GM19328 (cell line): ENCODE measurements at regions not wholly inside any gene's neighbourhood (a gene's known extent, or its start where the extent isn't known, plus 50 kb on each side); places are given as distances from the start of the nearest gene placed in this dataset.
"Not testable (repeated sequence)": the region's sequence is repeated elsewhere in the genome, so short reads cannot be mapped to it uniquely, and the experiment has no call there.

Source experiments
- ATAC-seq: cut with Tn5 transposase; IDR thresholded peaks from one replicate; pipeline ENCODE4 v1.9.1; 2021; ENCODE audit warnings: mild to moderate bottlenecking, moderate library complexity; ENCODE audit not compliant: unreplicated experiment

- not testable (repeated sequence) for ATAC-seq
Observed at GRCh38 chr7:112592565-112593263, 111.9 kb downstream of the LSMEM1 start.

- ATAC-seq = no peak
Observed at GRCh38 chr7:112594397-112594796, 113.6 kb downstream of the LSMEM1 start.

- no peak for ATAC-seq
Observed at GRCh38 chr7:112596260-112596659, 115.5 kb downstream of the LSMEM1 start.

GRCh38 chr7:112596981-112597380 is 116.2 kb downstream of the LSMEM1 start:
- ATAC-seq = no peak

GRCh38 chr7:112603673-112604072 is 122.9 kb downstream of the LSMEM1 start:
- no peak for ATAC-seq

GRCh38 chr7:112610636-112611035 is 129.8 kb downstream of the LSMEM1 start:
- no peak for ATAC-seq

- ATAC-seq = no peak
Observed at GRCh38 chr7:112615701-112616100, 134.9 kb downstream of the LSMEM1 start.

- ATAC-seq = no peak
Observed at GRCh38 chr7:112616295-112616694, 135.5 kb downstream of the LSMEM1 start.

GRCh38 chr7:112619343-112619742 is 138.6 kb downstream of the LSMEM1 start:
- no peak for ATAC-seq

- no peak for ATAC-seq
Observed at GRCh38 chr7:112622159-112622715, 141.4 kb downstream of the LSMEM1 start.

GRCh38 chr7:112624416-112624815 is 143.6 kb downstream of the LSMEM1 start:
- no peak for ATAC-seq

GRCh38 chr7:112630565-112630964 is 149.8 kb downstream of the LSMEM1 start:
- no peak for ATAC-seq

- ATAC-seq = no peak
Observed at GRCh38 chr7:112634107-112634506, 153.3 kb downstream of the LSMEM1 start.

- no peak for ATAC-seq
Observed at GRCh38 chr7:112635742-112636141, 154.5 kb downstream of the TMEM168 start.

GRCh38 chr7:112638675-112639400 is 151.4 kb downstream of the TMEM168 start:
- no peak for ATAC-seq

- no peak for ATAC-seq
Observed at GRCh38 chr7:112640685-112641084, 149.5 kb downstream of the TMEM168 start.

GRCh38 chr7:112646783-112647182 is 143.4 kb downstream of the TMEM168 start:
- no peak for ATAC-seq

- no peak for ATAC-seq
Observed at GRCh38 chr7:112648781-112649180, 141.4 kb downstream of the TMEM168 start.

- ATAC-seq = no peak
Observed at GRCh38 chr7:112649560-112649959, 140.6 kb downstream of the TMEM168 start.

GRCh38 chr7:112654322-112655216 is 135.6 kb downstream of the TMEM168 start:
- ATAC-seq = no peak

GRCh38 chr7:112665709-112666108 is 124.5 kb downstream of the TMEM168 start:
- ATAC-seq = no peak
